NB4 (cell line): ENCODE measurements at regions not wholly inside any gene's neighbourhood (a gene's known extent, or its start where the extent isn't known, plus 50 kb on each side); places are given as distances from the start of the nearest gene placed in this dataset.

ENCODE experiments used
- MYC ChIP-seq: IDR thresholded peaks from 2 replicates; pipeline ENCODE4 v1.6.1; 2011; ENCODE audit warnings: low read depth, low read length
- POLR2A ChIP-seq: IDR thresholded peaks from 2 replicates; pipeline ENCODE4 v1.6.1; 2011; ENCODE audit warnings: mild to moderate bottlenecking; ENCODE audit not compliant: insufficient read length; ENCODE audit errors: extremely low read depth
- TF ChIP-seq, protein P1 (sequence below): IDR thresholded peaks from one replicate; pipeline ENCODE4 v1.5.1; 2012; ENCODE audit warnings: low read depth, low read length
- TF ChIP-seq, protein P2 (sequence below): IDR thresholded peaks from 2 replicates; pipeline ENCODE4 v1.6.1; 2011; ENCODE audit warnings: low read depth, low read length

DNA sequence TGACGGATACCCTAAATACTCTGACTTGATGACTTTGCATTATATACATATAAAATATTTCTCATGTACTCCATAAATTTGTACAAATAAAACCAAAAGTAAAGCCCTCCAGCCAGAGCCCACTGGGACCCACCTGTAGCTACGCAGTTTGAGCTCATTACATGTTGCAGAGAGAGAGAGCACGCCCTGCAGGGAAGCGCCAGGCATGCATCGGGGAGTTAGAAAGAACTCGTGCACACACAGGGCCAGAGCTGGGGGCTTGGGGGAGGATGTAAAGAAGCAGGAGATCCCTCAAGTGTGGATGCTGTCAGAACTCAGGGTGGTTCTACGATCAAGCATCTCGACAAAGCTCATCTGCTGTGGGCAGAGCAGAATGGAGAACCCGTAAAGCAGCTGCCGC lies 178.5 kb upstream of the RTL1 start:
- TF ChIP-seq, protein P1, sequence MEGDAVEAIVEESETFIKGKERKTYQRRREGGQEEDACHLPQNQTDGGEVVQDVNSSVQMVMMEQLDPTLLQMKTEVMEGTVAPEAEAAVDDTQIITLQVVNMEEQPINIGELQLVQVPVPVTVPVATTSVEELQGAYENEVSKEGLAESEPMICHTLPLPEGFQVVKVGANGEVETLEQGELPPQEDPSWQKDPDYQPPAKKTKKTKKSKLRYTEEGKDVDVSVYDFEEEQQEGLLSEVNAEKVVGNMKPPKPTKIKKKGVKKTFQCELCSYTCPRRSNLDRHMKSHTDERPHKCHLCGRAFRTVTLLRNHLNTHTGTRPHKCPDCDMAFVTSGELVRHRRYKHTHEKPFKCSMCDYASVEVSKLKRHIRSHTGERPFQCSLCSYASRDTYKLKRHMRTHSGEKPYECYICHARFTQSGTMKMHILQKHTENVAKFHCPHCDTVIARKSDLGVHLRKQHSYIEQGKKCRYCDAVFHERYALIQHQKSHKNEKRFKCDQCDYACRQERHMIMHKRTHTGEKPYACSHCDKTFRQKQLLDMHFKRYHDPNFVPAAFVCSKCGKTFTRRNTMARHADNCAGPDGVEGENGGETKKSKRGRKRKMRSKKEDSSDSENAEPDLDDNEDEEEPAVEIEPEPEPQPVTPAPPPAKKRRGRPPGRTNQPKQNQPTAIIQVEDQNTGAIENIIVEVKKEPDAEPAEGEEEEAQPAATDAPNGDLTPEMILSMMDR, result no peak
- TF ChIP-seq, protein P2, sequence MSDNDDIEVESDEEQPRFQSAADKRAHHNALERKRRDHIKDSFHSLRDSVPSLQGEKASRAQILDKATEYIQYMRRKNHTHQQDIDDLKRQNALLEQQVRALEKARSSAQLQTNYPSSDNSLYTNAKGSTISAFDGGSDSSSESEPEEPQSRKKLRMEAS, result no peak
- TF ChIP-seq POLR2A, result no peak
- no peak for TF ChIP-seq MYC
